PC-3 (cell line): ENCODE measurements at regions not wholly inside any gene's neighbourhood (a gene's known extent, or its start where the extent isn't known, plus 50 kb on each side); places are given as distances from the start of the nearest gene placed in this dataset.

ENCODE experiments used
- ATAC-seq: fragments of 200-7000 bp; cut with Tn5 transposase; 2 replicates; pipeline ENCODE4 v1.9.1; 2020; ENCODE audit warnings: mild to moderate bottlenecking, moderate library complexity
- BruUV-seq: library from RNA; stranded (reverse); fragments of 400-500 nt; replicated peaks from 2 replicates; lab custom pipeline; 2021; lab: Mats Ljungman, UMichigan
- CTCF ChIA-PET: fragments of 300-600 bp; sonication (Branson Sonifier 250); formaldehyde crosslinking; loops from one replicate; lab custom pipeline; 2022; ENCODE audit warnings: antibody characterized with exemption; lab: Charles Lee
- POLR2A ChIA-PET: fragments of 300-600 bp; sonication (Branson Sonifier 250); formaldehyde crosslinking; loops from one replicate; lab custom pipeline; 2022; ENCODE audit warnings: antibody characterized with exemption; ENCODE audit not compliant: unreplicated experiment; lab: Charles Lee
- DNase-seq: peaks from one replicate; pipeline ENCODE4 v3.0.0-alpha.2; 2015
- H2AFZ ChIP-seq: fragments of 300-600 bp; sonication (generic); 2 replicates; pipeline ENCODE4 v1.6.0; 2016; ENCODE audit warnings: antibody characterized with exemption, low read length
- H3F3A ChIP-seq: fragments of 300-600 bp; sonication (generic); one replicate; pipeline ENCODE4 v1.6.0; 2017; ENCODE audit warnings: antibody characterized with exemption, low read length, control low read depth, mild to moderate bottlenecking; ENCODE audit not compliant: unreplicated experiment
- H3K27ac ChIP-seq: fragments of 300-600 bp; sonication (generic); 2 replicates; pipeline ENCODE4 v1.5.1; 2016; ENCODE audit warnings: mild to moderate bottlenecking, low read length
- H3K27me3 ChIP-seq: fragments of 300-600 bp; sonication (generic); 2 replicates; pipeline ENCODE4 v1.6.1; 2016; ENCODE audit warnings: low read length, mixed read lengths
- H3K36me3 ChIP-seq: fragments of 300-600 bp; sonication (generic); 2 replicates; pipeline ENCODE4 v1.6.1; 2016; ENCODE audit warnings: low read depth, mixed run types, low read length, mixed read lengths
- H3K4me1 ChIP-seq: fragments of 300-600 bp; sonication (generic); 2 replicates; pipeline ENCODE4 v1.5.1; 2016; ENCODE audit warnings: low read length; ENCODE audit not compliant: insufficient read depth
- H3K4me2 ChIP-seq: fragments of 300-600 bp; sonication (generic); 2 replicates; pipeline ENCODE4 v1.6.0; 2016; ENCODE audit warnings: low read length
- H3K4me3 ChIP-seq: fragments of 300-600 bp; sonication (generic); 2 replicates; pipeline ENCODE4 v1.5.1; 2016; ENCODE audit warnings: mild to moderate bottlenecking, low read length, mixed read lengths
- H3K79me2 ChIP-seq: fragments of 300-600 bp; sonication (generic); 2 replicates; pipeline ENCODE4 v1.6.1; 2017; ENCODE audit warnings: low read length, mixed read lengths
- H3K9ac ChIP-seq: fragments of 300-600 bp; sonication (generic); 2 replicates; pipeline ENCODE4 v1.6.0; 2016; ENCODE audit warnings: mild to moderate bottlenecking, low read length
- H3K9me2 ChIP-seq: fragments of 300-600 bp; sonication (generic); replicated peaks from 2 replicates; pipeline ENCODE4 v1.6.1; 2016; ENCODE audit warnings: mixed run types, low read length, mixed read lengths
- H3K9me3 ChIP-seq: fragments of 300-600 bp; sonication (generic); 2 replicates; pipeline ENCODE4 v1.6.1; 2016; ENCODE audit warnings: low read length, mixed read lengths
- H4K20me1 ChIP-seq: fragments of 300-600 bp; sonication (generic); 2 replicates; pipeline ENCODE4 v1.6.1; 2016; ENCODE audit warnings: low read length, mixed read lengths
- CTCF ChIP-seq: fragments of 300-600 bp; sonication (generic); conservative IDR thresholded peaks from 2 replicates; pipeline ENCODE4 v1.5.1; 2017; ENCODE audit warnings: antibody characterized with exemption, low read depth, mild to moderate bottlenecking, low read length
- EZH2 ChIP-seq: fragments of 300-600 bp; sonication (generic); IDR thresholded peaks from one replicate; pipeline ENCODE4 v1.6.1; 2017; ENCODE audit warnings: antibody characterized with exemption, mild to moderate bottlenecking, low read length; ENCODE audit not compliant: unreplicated experiment
- EZH2phosphoT487 ChIP-seq: fragments of 300-600 bp; sonication (generic); IDR thresholded peaks from 2 replicates; pipeline ENCODE4 v1.6.1; 2018; ENCODE audit warnings: mild to moderate bottlenecking, antibody characterized with exemption, low read length, borderline replicate concordance
- intact Hi-C: fragments of 100-400 bp; cut with micrococcal nuclease; formaldehyde crosslinking; loops from 2 replicates; pipeline ENCODE4 v1.9.0; 2023

GRCh38 chr3:80094589-80094988 is 326.8 kb upstream of the ROBO1 start:
- H3K4me2 ChIP-seq, result no peak overlapping the region; the same call in 1 of the 2 replicates
- no peak for TF ChIP-seq EZH2
- no peak for TF ChIP-seq EZH2phosphoT487
- no peak for TF ChIP-seq CTCF
- H3K9me2 ChIP-seq, result no peaks in the 10 kb centered on the region
- H3K27ac ChIP-seq, result no peak overlapping the region
- no peak overlapping the region for H3K9ac ChIP-seq
- no peaks in the 10 kb centered on the region for H3K36me3 ChIP-seq
- H4K20me1 ChIP-seq, result no peaks in the 10 kb centered on the region
- H3K27me3 ChIP-seq, result no peaks in the 10 kb centered on the region
- H3F3A ChIP-seq, result no peaks in the 10 kb centered on the region
- no peaks in the 10 kb centered on the region for H3K9me3 ChIP-seq
- DNase-seq (peak; percentile 22), ATAC-seq (no peak)
- POLR2A ChIA-PET, result no interaction called here
- CTCF ChIA-PET, result no interaction called here
- H3K4me1 ChIP-seq, result peaks cover 31% of the 10 kb centered on the region
- intact Hi-C loops, result no loop called here
- no peak overlapping the region for H3K4me3 ChIP-seq
- peak overlapping the region; percentile 25; the same call in 1 of the 2 replicates for H2AFZ ChIP-seq
- BruUV-seq, result no TSS peak
- H3K79me2 ChIP-seq, result no peaks in the 10 kb centered on the region

- peak; percentile 80 for DNase-seq
- no peaks in the 10 kb centered on the region for H3K79me2 ChIP-seq
- TF ChIP-seq EZH2 (no peak), CTCF (no peak), EZH2phosphoT487 (no peak)
- no peaks in the 10 kb centered on the region for H3K9me3 ChIP-seq
- BruUV-seq, result no TSS peak
- ATAC-seq, result peak; percentile 88
- H3K36me3 ChIP-seq, result no peaks in the 10 kb centered on the region
- ChIA-PET POLR2A (no interaction called here), CTCF (no interaction called here)
- peak overlapping the region; percentile 35; the same call in 1 of the 2 replicates for H2AFZ ChIP-seq
- 0 out of 2 replicates have a peak overlapping the region, but pooled peaks have one; percentile 13 for H3K4me3 ChIP-seq
- H4K20me1 ChIP-seq, result no peaks in the 10 kb centered on the region
- H3K9ac ChIP-seq, result peak overlapping the region; percentile 19; the same call in 1 of the 2 replicates
- peak overlapping the region; percentile 74 for H3K4me2 ChIP-seq
- no peaks in the 10 kb centered on the region for H3K9me2 ChIP-seq
- intact Hi-C loops, result no loop called here
- H3F3A ChIP-seq, result no peaks in the 10 kb centered on the region
- peaks cover 23% of the 10 kb centered on the region for H3K4me1 ChIP-seq
- peak overlapping the region; percentile 23 for H3K27ac ChIP-seq
- H3K27me3 ChIP-seq, result no peaks in the 10 kb centered on the region
These were observed 320.0 kb upstream of the ROBO1 start for GRCh38 chr3:80087767-80088166.

- ATAC-seq (no peak), DNase-seq (no peak)
- Histone ChIP-seq H4K20me1 (no peaks in the 10 kb centered on the region), H3F3A (no peaks in the 10 kb centered on the region), H3K4me3 (no peak overlapping the region), H3K9me3 (no peaks in the 10 kb centered on the region), H3K4me1 (peaks cover 23% of the 10 kb centered on the region), H2AFZ (no peak overlapping the region), H3K36me3 (no peaks in the 10 kb centered on the region), H3K9ac (no peak overlapping the region), H3K27ac (no peak overlapping the region), H3K79me2 (no peaks in the 10 kb centered on the region), H3K4me2 (no peak overlapping the region), H3K9me2 (no peaks in the 10 kb centered on the region), H3K27me3 (no peaks in the 10 kb centered on the region)
- ChIA-PET POLR2A (no interaction called here), CTCF (no interaction called here)
- no TSS peak for BruUV-seq
- TF ChIP-seq CTCF, result no peak
- TF ChIP-seq EZH2phosphoT487, result no peak
- intact Hi-C loops, result no loop called here
These were observed 318.6 kb upstream of the ROBO1 start for GRCh38 chr3:80086426-80086825.
